Endothelial cell of umbilical vein (primary cell): ENCODE measurements at regions not wholly inside any gene's neighbourhood (a gene's known extent, or its start where the extent isn't known, plus 50 kb on each side); places are given as distances from the start of the nearest gene placed in this dataset.

ENCODE experiments used
- BruUV-seq: library from RNA; stranded (reverse); fragments of 400-500 nt; replicated peaks from 2 replicates; lab custom pipeline; 2021; lab: Mats Ljungman, UMichigan
- CTCF ChIA-PET: fragments of 300-600, 350-600 bp; sonication (Branson Sonifier 250); formaldehyde crosslinking; loops from one replicate; lab custom pipeline; 2021; ENCODE audit warnings: antibody characterized with exemption, inconsistent platforms; lab: Charles Lee
- POLR2A ChIA-PET: fragments of 300-600, 350-600 bp; sonication (Branson Sonifier 250); formaldehyde crosslinking; loops from one replicate; lab custom pipeline; 2021; ENCODE audit warnings: antibody characterized with exemption, inconsistent platforms; lab: Charles Lee
- DNase-seq: peaks from one replicate; pipeline ENCODE4 v3.0.0-alpha.2; 2011; ENCODE audit warnings: low read depth, low spot score
- FAIRE-seq: peaks from 2 replicates; lab custom pipeline; 2011; peaks lifted over from hg19 to GRCh38; lab: Jason Lieb, UNC
- H2AFZ ChIP-seq: 2 replicates; pipeline ENCODE4 v1.6.0; 2012; ENCODE audit warnings: low read depth, low read length, control low read depth, inconsistent platforms
- H3K27ac ChIP-seq: 2 replicates; pipeline ENCODE4 v1.5.1; 2011; ENCODE audit warnings: low read depth, mild to moderate bottlenecking, control low read depth, low read length, moderate library complexity; ENCODE audit not compliant: insufficient read depth
- H3K27me3 ChIP-seq, 2 experiments: 2 replicates each; pipeline versions ENCODE4 v1.6.0 to v1.6.1; 2011; ENCODE audit warnings: low read length in 2 of 2, mixed read lengths in 1 of 2; ENCODE audit not compliant: control insufficient read depth in 2 of 2, insufficient read depth in 2 of 2
- H3K36me3 ChIP-seq, 2 experiments: 2 replicates in 1 of 2; 3 replicates in 1 of 2; pipeline ENCODE4 v1.5.1; 2011; ENCODE audit warnings: low read length in 2 of 2, mild to moderate bottlenecking in 1 of 2, moderate library complexity in 1 of 2; ENCODE audit not compliant: control insufficient read depth in 2 of 2, insufficient read depth in 2 of 2; ENCODE audit errors: extremely low read depth in 1 of 2
- H3K4me1 ChIP-seq: 3 replicates; pipeline ENCODE4 v1.5.1; 2011; ENCODE audit warnings: mild to moderate bottlenecking, low read length; ENCODE audit not compliant: control insufficient read depth, insufficient read depth; ENCODE audit errors: extremely low read depth
- H3K4me2 ChIP-seq: 2 replicates; pipeline ENCODE4 v1.6.1; 2011; ENCODE audit warnings: low read length, control low read depth, mixed read lengths; ENCODE audit not compliant: insufficient read depth
- H3K4me3 ChIP-seq, 3 experiments: fragments of 200-600 bp in 1 of 3; sonication (generic), shearing (Covaris generic) in 1 of 3; replicated peaks in 1 of 3; 2 replicates each; pipeline ENCODE4 v1.5.1; 2011 to 2016; ENCODE audit warnings: control low read depth in 3 of 3, low read length in 3 of 3, mild to moderate bottlenecking in 2 of 3, inconsistent platforms in 1 of 3, low read depth in 1 of 3, moderate library complexity in 1 of 3; ENCODE audit not compliant: insufficient read depth in 1 of 3
- H3K79me2 ChIP-seq: 2 replicates; pipeline ENCODE4 v1.6.0; 2012; ENCODE audit warnings: low read length, inconsistent platforms; ENCODE audit not compliant: control insufficient read depth, insufficient read depth
- H3K9ac ChIP-seq: replicated peaks from 2 replicates; pipeline ENCODE3; 2011; ENCODE audit warnings: low read length, control low read depth; ENCODE audit not compliant: insufficient read depth; ENCODE audit errors: extremely low read depth
- H3K9me1 ChIP-seq: replicated peaks from 3 replicates; pipeline ENCODE4 v1.6.0; 2011; ENCODE audit warnings: mild to moderate bottlenecking, low read length; ENCODE audit not compliant: control insufficient read depth, insufficient read depth; ENCODE audit errors: extremely low read depth
- H3K9me3 ChIP-seq: replicated peaks from 2 replicates; pipeline ENCODE4 v1.5.1; 2012; ENCODE audit warnings: low read length, inconsistent platforms; ENCODE audit not compliant: control insufficient read depth, insufficient read depth
- H4K20me1 ChIP-seq: replicated peaks from 2 replicates; pipeline ENCODE3; 2011; ENCODE audit warnings: mild to moderate bottlenecking, low read length; ENCODE audit not compliant: control insufficient read depth, insufficient read depth; ENCODE audit errors: extremely low read depth
- CTCF ChIP-seq, 2 donors: IDR thresholded peaks; 1 replicate in 1 of 2; 2 replicates in 1 of 2; pipeline ENCODE4 v1.5.1; 2011; ENCODE audit warnings: low read length in 2 of 2, mild to moderate bottlenecking in 2 of 2, moderate library complexity in 2 of 2, control low read depth in 1 of 2, inconsistent platforms in 1 of 2, low read depth in 1 of 2; ENCODE audit not compliant: insufficient read depth in 1 of 2; ENCODE audit errors: extremely low read depth in 1 of 2
- EZH2 ChIP-seq: IDR thresholded peaks from 2 replicates; pipeline ENCODE4 v1.6.1; 2012; ENCODE audit warnings: borderline replicate concordance, low read depth, mild to moderate bottlenecking, moderate library complexity, low read length, inconsistent platforms; ENCODE audit not compliant: severe bottlenecking
- FOS ChIP-seq: IDR thresholded peaks from 2 replicates; pipeline ENCODE4 v1.6.1; 2011; ENCODE audit warnings: mild to moderate bottlenecking, low read length, moderate library complexity, borderline replicate concordance; ENCODE audit not compliant: insufficient read depth
- GATA2 ChIP-seq: IDR thresholded peaks from 2 replicates; pipeline ENCODE4 v1.7.0; 2011; ENCODE audit warnings: low read depth, mild to moderate bottlenecking, moderate library complexity, mixed read lengths, low read length; ENCODE audit not compliant: insufficient read length, insufficient read depth
- JUN ChIP-seq: IDR thresholded peaks from 2 replicates; pipeline ENCODE4 v1.6.1; 2011; ENCODE audit warnings: borderline replicate concordance, low read depth; ENCODE audit not compliant: insufficient read length, insufficient read depth
- MAX ChIP-seq: IDR thresholded peaks from 2 replicates; pipeline ENCODE4 v1.6.1; 2011; ENCODE audit not compliant: insufficient read depth, insufficient read length
- MYC ChIP-seq: IDR thresholded peaks from one replicate; pipeline ENCODE4 v1.6.1; 2011; ENCODE audit warnings: mild to moderate bottlenecking, low read depth, low read length
- POLR2A ChIP-seq: IDR thresholded peaks from 2 replicates; pipeline ENCODE4 v1.6.1; 2012; ENCODE audit warnings: low read depth, mild to moderate bottlenecking, control low read depth, low read length
- POLR2AphosphoS5 ChIP-seq: IDR thresholded peaks from 2 replicates; pipeline ENCODE4 v1.6.1; 2012; ENCODE audit warnings: low read depth, mild to moderate bottlenecking, control low read depth, low read length, moderate library complexity; ENCODE audit not compliant: insufficient read depth
- dilution Hi-C: fragments of 300-500 bp; cut with MboI; formaldehyde crosslinking; loops from one replicate; pipeline ENCODE4 v1.15.0; 2019; ENCODE audit warnings: low sequenced_read_pairs; ENCODE audit not compliant: extremely low pct_ligation_motif_present
- intact Hi-C: fragments of 100-400 bp; cut with micrococcal nuclease; formaldehyde crosslinking; loops from one replicate; pipeline ENCODE4 v1.10.0; 2022

- H3K27ac ChIP-seq = no peak overlapping the region
- no peak overlapping the region for H3K4me2 ChIP-seq
- no peaks in the 10 kb centered on the region for H3K9me1 ChIP-seq
- H3K9me3 ChIP-seq = peaks cover 2% of the 10 kb centered on the region
- FAIRE-seq (no peak), DNase-seq (no peak)
- BruUV-seq = no TSS peak
- no peaks in the 10 kb centered on the region for H3K4me1 ChIP-seq
- no peaks in the 10 kb centered on the region for H4K20me1 ChIP-seq
- ChIA-PET POLR2A (no interaction called here), CTCF (no interaction called here)
- no peak overlapping the region for H2AFZ ChIP-seq
- H3K79me2 ChIP-seq = no peaks in the 10 kb centered on the region
- intact Hi-C loops (no loop called here), dilution Hi-C loops (no loop called here)
- no peak overlapping the region for H3K9ac ChIP-seq
- H3K4me3 ChIP-seq = no peak overlapping the region
- TF ChIP-seq JUN = no peak
- TF ChIP-seq CTCF (IDR thresholded peaks at IDR 0.05; ENCODE audit: extremely low read depth in 1 of 2, insufficient read depth in 1 of 2, low read depth in 1 of 2, low read length in 2 of 2) = no peak
- TF ChIP-seq POLR2A = no peak
- no peak for TF ChIP-seq MYC
- TF ChIP-seq EZH2 = no peak
- TF ChIP-seq FOS = no peak
- TF ChIP-seq POLR2AphosphoS5 = no peak
- TF ChIP-seq MAX = no peak
- no peak for TF ChIP-seq GATA2
- H3K36me3 ChIP-seq = no peaks in the 10 kb centered on the region
- no peaks in the 10 kb centered on the region for H3K27me3 ChIP-seq
These were observed 282.6 kb upstream of the MCTP2 start for GRCh38 chr15:93948726-93949125.
